Activated T-cell treated with anti-CD3 and anti-CD28 coated beads for 1 hour (primary cell): ENCODE measurements at regions not wholly inside any gene's neighbourhood (a gene's known extent, or its start where the extent isn't known, plus 50 kb on each side); places are given as distances from the start of the nearest gene placed in this dataset.

Experiments
- DNase-seq: peaks from one replicate; pipeline ENCODE4 v3.0.0-alpha.2; 2020; ENCODE audit warnings: low read depth

- no peak for DNase-seq
Observed at GRCh38 chr9:81532251-81532650, 157.1 kb downstream of the TLE1 start.

GRCh38 chr9:81531511-81531910 lies 157.8 kb downstream of the TLE1 start:
- DNase-seq: no peak

GRCh38 chr9:81530846-81531245 lies 158.5 kb downstream of the TLE1 start:
- no peak for DNase-seq

- DNase-seq: no peak
Observed at GRCh38 chr9:81530310-81530810, 159.0 kb downstream of the TLE1 start.

- DNase-seq: no peak
Observed at GRCh38 chr9:81529556-81530193, 159.7 kb downstream of the TLE1 start.

- DNase-seq: no peak
Observed at GRCh38 chr9:81526587-81526986, 162.8 kb downstream of the TLE1 start.

- DNase-seq: no peak
Observed at GRCh38 chr9:81522716-81523551, 166.4 kb downstream of the TLE1 start.

GRCh38 chr9:81521892-81522291 lies 167.5 kb downstream of the TLE1 start:
- DNase-seq: no peak

- no peak for DNase-seq
Observed at GRCh38 chr9:81519816-81520495, 169.4 kb downstream of the TLE1 start.

- DNase-seq: no peak
Observed at GRCh38 chr9:81517954-81518353, 171.4 kb downstream of the TLE1 start.

GRCh38 chr9:81513059-81513458 lies 176.3 kb downstream of the TLE1 start:
- no peak for DNase-seq

GRCh38 chr9:81512641-81513040 lies 176.7 kb downstream of the TLE1 start:
- DNase-seq: no peak

- DNase-seq: no peak
Observed at GRCh38 chr9:81508476-81508875, 180.9 kb downstream of the TLE1 start.

- DNase-seq: no peak
Observed at GRCh38 chr9:81506941-81507864, 182.1 kb downstream of the TLE1 start.

GRCh38 chr9:81499594-81499993 lies 189.8 kb downstream of the TLE1 start:
- no peak for DNase-seq

GRCh38 chr9:81499021-81499454 lies 190.3 kb downstream of the TLE1 start:
- no peak for DNase-seq

- DNase-seq: no peak
Observed at GRCh38 chr9:81498576-81498975, 190.8 kb downstream of the TLE1 start.

- DNase-seq: no peak
Observed at GRCh38 chr9:81497091-81497490, 192.3 kb downstream of the TLE1 start.

- no peak for DNase-seq
Observed at GRCh38 chr9:81492710-81493447, 196.5 kb downstream of the TLE1 start.

GRCh38 chr9:81490605-81491331 lies 198.6 kb downstream of the TLE1 start:
- DNase-seq: no peak
